T follicular helper cell (primary cell): ENCODE measurements at regions not wholly inside any gene's neighbourhood (a gene's known extent, or its start where the extent isn't known, plus 50 kb on each side); places are given as distances from the start of the nearest gene placed in this dataset.

Source experiments
- DNase-seq: peaks from one replicate; pipeline ENCODE4 v3.0.0-alpha.2; 2020; ENCODE audit warnings: low read depth

DNA sequence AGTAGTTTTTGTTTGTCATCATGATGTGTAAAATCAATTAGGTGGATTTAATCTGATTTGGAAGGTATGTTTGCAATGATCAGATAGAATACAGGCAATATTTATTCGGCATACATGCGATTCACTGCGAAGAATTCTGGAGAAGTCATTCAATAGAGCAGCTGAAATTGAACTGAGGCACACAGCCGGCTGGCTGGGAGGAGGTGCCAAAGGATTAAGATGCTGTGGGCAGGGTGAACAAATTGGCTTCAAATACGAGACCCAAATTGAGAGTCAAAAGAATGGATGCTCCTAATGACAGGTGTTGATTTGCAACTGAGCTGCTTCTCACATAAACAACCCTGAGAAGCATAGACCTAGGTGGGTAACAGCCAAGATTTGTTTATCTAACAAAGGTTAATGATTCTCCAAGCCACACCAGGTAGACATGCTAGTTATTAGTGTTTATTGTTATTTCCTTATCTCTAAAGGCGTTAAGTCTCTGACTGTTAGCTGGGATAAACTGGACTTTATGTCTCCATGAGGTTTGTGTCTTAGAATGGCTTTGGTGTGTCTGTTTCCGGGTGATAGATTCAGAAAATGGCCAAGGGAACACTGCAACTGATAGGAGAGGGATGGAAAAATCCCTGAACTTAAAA is 55.3 kb upstream of the CLINT1 start:
- DNase-seq, result no peak

- no peak for DNase-seq
Measured at GRCh38 chr5:157913575-157913974, 54.6 kb upstream of the CLINT1 start.

DNA sequence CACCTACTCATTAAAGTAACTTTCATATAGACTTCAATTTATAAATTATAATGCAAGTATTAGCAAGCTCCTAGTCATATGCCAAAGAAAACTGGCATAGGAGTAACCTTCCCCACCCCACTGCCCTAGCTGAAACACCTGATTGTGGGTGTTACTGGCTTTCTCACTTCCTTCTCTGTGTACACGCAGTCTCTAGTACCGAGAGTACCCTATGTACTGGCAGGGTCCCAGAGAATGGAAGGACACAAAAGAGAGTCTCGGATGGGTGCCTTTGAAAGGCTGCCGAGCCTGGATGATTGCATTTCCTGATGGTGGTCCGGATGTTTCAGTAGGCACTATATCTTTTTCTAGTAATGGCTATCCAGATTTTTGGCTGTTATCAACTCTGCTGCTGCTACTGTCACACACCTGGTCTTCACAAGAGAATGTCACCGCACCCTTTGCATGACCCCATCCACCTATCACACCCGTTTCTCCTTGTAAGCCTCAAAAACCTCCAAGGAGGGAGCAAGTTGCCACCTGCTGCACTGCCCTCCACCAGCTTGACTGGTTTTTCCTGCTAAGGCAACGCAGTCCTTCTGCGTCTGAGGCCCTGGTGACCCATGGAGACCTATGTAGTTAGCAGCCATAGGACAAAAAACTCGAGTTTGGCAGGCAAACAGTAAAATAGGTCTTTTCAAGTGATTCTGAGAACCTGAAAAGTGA is 53.8 kb upstream of the CLINT1 start:
- DNase-seq, result no peak

DNA sequence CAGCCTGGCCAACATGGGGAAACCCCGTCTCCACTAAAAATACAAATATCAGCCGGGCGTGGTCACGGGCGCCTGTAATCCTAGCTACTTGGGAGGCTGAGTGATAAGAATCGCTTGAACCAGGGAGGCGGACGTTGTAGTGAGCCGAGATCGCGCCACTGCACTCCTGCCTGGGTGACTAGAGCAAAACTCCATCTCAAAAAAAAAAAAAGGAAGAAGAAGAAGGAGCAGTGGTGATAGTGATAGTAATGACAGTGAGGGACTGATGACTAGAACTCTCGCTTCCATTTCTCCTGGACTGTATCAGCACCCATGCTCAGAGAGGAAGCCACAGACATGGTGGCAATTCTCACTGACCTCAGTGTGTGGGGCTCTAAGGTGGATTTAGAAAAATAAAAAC is 52.6 kb upstream of the CLINT1 start:
- DNase-seq, result no peak
